HepG2 (cell line): ENCODE measurements at regions not wholly inside any gene's neighbourhood (a gene's known extent, or its start where the extent isn't known, plus 50 kb on each side); places are given as distances from the start of the nearest gene placed in this dataset.

ENCODE experiments used
- ATAC-seq: fragments of 200-7000 bp; cut with Tn5 transposase; 3 replicates; pipeline ENCODE4 v1.9.1; 2020; ENCODE audit warnings: mild to moderate bottlenecking, moderate library complexity
- BruUV-seq: library from RNA; stranded (reverse); fragments of 400-500 nt; replicated peaks from 2 replicates; lab custom pipeline; 2021; lab: Mats Ljungman, UMichigan
- CTCF ChIA-PET: fragments of 300-600 bp; formaldehyde crosslinking; extraction: SDS; loops from one replicate; lab custom pipeline; 2021; ENCODE audit warnings: low total read pairs, inconsistent platforms, low intra/inter-chr PET ratio; lab: Yijun Ruan, JAX
- POLR2A ChIA-PET: fragments of 350-600 bp; sonication (Branson Sonifier 250); formaldehyde crosslinking; loops from one replicate; lab custom pipeline; 2020; ENCODE audit warnings: antibody characterized with exemption, inconsistent platforms; lab: Yijun Ruan, JAX
- DNase-seq: peaks from one replicate; pipeline ENCODE4 v3.0.0-alpha.2; 2015; ENCODE audit warnings: low spot score
- FAIRE-seq: peaks from 3 replicates; lab custom pipeline; 2011; peaks lifted over from hg19 to GRCh38; lab: Jason Lieb, UNC
- H2AFZ ChIP-seq: one replicate; pipeline ENCODE4 v1.6.1; 2011; ENCODE audit warnings: low read length, inconsistent platforms
- H3K27ac ChIP-seq: fragments of 300-600 bp; 3 replicates; pipeline ENCODE4 v1.8.0; 2011; ENCODE audit warnings: mixed run types, mild to moderate bottlenecking, mixed read lengths, low read length, inconsistent platforms; ENCODE audit not compliant: insufficient read depth; ENCODE audit errors: extremely low read length
- H3K27me3 ChIP-seq, 2 experiments: fragments of 200-600 bp in 1 of 2; 2 replicates in 1 of 2; 3 replicates in 1 of 2; pipeline versions ENCODE4 v1.6.0 to v1.8.0; 2011; ENCODE audit warnings: low read length in 2 of 2, mild to moderate bottlenecking in 2 of 2, moderate library complexity in 2 of 2, inconsistent platforms in 1 of 2; ENCODE audit not compliant: insufficient read depth in 2 of 2, control insufficient read depth in 1 of 2
- H3K36me3 ChIP-seq, 2 experiments: fragments of 200-600 bp in 1 of 2; replicated peaks in 1 of 2; 2 replicates in 1 of 2; 3 replicates in 1 of 2; pipeline versions ENCODE4 v1.5.1 to v1.8.0; 2011; ENCODE audit warnings: low read length in 2 of 2, inconsistent platforms in 1 of 2; ENCODE audit not compliant: insufficient read depth in 2 of 2, control insufficient read depth in 1 of 2
- H3K4me1 ChIP-seq: 2 replicates; pipeline ENCODE4 v1.5.1; 2012; ENCODE audit warnings: low read length, inconsistent platforms; ENCODE audit not compliant: insufficient read depth
- H3K4me2 ChIP-seq: 2 replicates; pipeline ENCODE4 v1.6.0; 2011; ENCODE audit warnings: low read depth, low read length, inconsistent platforms
- H3K4me3 ChIP-seq, 3 experiments: fragments of 200-600 bp in 1 of 3; sonication (generic), shearing (Covaris generic) in 1 of 3; replicated peaks in 1 of 3; 2 replicates each; pipeline ENCODE4 v1.5.1; 2011 to 2016; ENCODE audit warnings: low read length in 3 of 3, inconsistent platforms in 2 of 3, low read depth in 2 of 3, mild to moderate bottlenecking in 2 of 3, control low read depth in 1 of 3, mixed read lengths in 1 of 3; ENCODE audit not compliant: insufficient read depth in 1 of 3
- H3K79me2 ChIP-seq: one replicate; pipeline ENCODE4 v1.6.1; 2011; ENCODE audit warnings: low read length, inconsistent platforms; ENCODE audit not compliant: insufficient read depth
- H3K9ac ChIP-seq: 2 replicates; pipeline ENCODE4 v1.6.0; 2011; ENCODE audit warnings: mild to moderate bottlenecking, low read depth, low read length, inconsistent platforms; ENCODE audit not compliant: insufficient read depth
- H3K9me3 ChIP-seq: 2 replicates; pipeline ENCODE4 v1.5.1; 2012; ENCODE audit warnings: mild to moderate bottlenecking, low read length
- H4K20me1 ChIP-seq: 2 replicates; pipeline ENCODE4 v1.6.0; 2011; ENCODE audit warnings: inconsistent platforms, mild to moderate bottlenecking, low read length, moderate library complexity; ENCODE audit not compliant: insufficient read depth
- ARID4A ChIP-seq: sonication (generic); formaldehyde crosslinking; IDR thresholded peaks from 2 replicates; pipeline ENCODE4 v1.5.0; 2020; ENCODE audit warnings: mild to moderate bottlenecking, missing genetic modification reagents, borderline replicate concordance
- ATF3 ChIP-seq: sonication (generic); formaldehyde crosslinking; IDR thresholded peaks from 2 replicates; pipeline ENCODE4 v1.4.0; 2020; ENCODE audit warnings: missing genetic modification reagents
- HNRNPH1 ChIP-seq: fragments of 200-400 bp; formaldehyde crosslinking; optimal IDR thresholded peaks from 2 replicates; pipeline ENCODE3; 2017; ENCODE audit warnings: mild to moderate bottlenecking, low read depth, low read length
- KDM5B ChIP-seq: sonication (generic); formaldehyde crosslinking; IDR thresholded peaks from 2 replicates; pipeline ENCODE4 v1.4.0; 2020; ENCODE audit warnings: missing genetic modification reagents, mild to moderate bottlenecking, borderline replicate concordance
- RARA ChIP-seq: IDR thresholded peaks from 2 replicates; pipeline ENCODE4 v1.6.1; 2016; ENCODE audit warnings: missing genetic modification reagents, missing compliant biosample characterization
- ZNF574 ChIP-seq: sonication (generic); formaldehyde crosslinking; IDR thresholded peaks from 2 replicates; pipeline ENCODE4 v1.4.0; 2020; ENCODE audit warnings: missing genetic modification reagents
- ZNF720 ChIP-seq: sonication (generic); formaldehyde crosslinking; IDR thresholded peaks from 2 replicates; pipeline ENCODE4 v1.4.0; 2020; ENCODE audit warnings: missing genetic modification reagents
- WGBS: methylation state at CpG from one replicate; pipeline ENCODE4 v1.1.6; 2017; ENCODE audit warnings: low lambda C conversion rate; 5-methylcytosine and 5-hydroxymethylcytosine counted together
- in situ Hi-C: cut with HindIII; loops from 2 replicates; pipeline ENCODE4 v1.10.0; 2017; ENCODE audit warnings: low pct_unique_long_range_greater_than_20kb; ENCODE audit not compliant: extremely low pct_ligation_motif_present
- intact Hi-C: fragments of 100-400 bp; cut with micrococcal nuclease; formaldehyde crosslinking; loops from one replicate; pipeline ENCODE4 v1.10.0; 2022; ENCODE audit not compliant: unreplicated experiment

GRCh38 chr13:53382008-53382407, 353.4 kb downstream of the OLFM4 start:
- Histone ChIP-seq H3K36me3 (no peaks in the 10 kb centered on the region), H3K4me2 (no peak overlapping the region), H3K4me1 (no peaks in the 10 kb centered on the region), H3K79me2 (no peaks in the 10 kb centered on the region), H3K9ac (no peak overlapping the region), H3K9me3 (peaks cover 52% of the 10 kb centered on the region), H3K27ac (no peak overlapping the region), H3K4me3 (no peak overlapping the region), H4K20me1 (no peaks in the 10 kb centered on the region), H3K27me3 (no peaks in the 10 kb centered on the region), H2AFZ (no peak overlapping the region)
- DNase-seq (no peak), ATAC-seq (no peak), FAIRE-seq (no peak)
- BruUV-seq = no TSS peak
- WGBS = 0% methylated on average over 3 of the region's 3 CpGs
- intact Hi-C loops = no loop called here
- ChIA-PET POLR2A (no interaction called here), CTCF (no interaction called here)
- in situ Hi-C loops = no loop called here
- TF ChIP-seq ATF3 (CRISPR knock-in tag) = no peak
- no peak for TF ChIP-seq ZNF574
- TF ChIP-seq RARA (CRISPR knock-in tag) = no peak
- no peak for TF ChIP-seq HNRNPH1
- no peak for TF ChIP-seq ARID4A (CRISPR knock-in tag)
- TF ChIP-seq KDM5B = no peak
- no peak for TF ChIP-seq ZNF720 (CRISPR knock-in tag)
